IPS-NIHi7 (cell line): ENCODE measurements at regions not wholly inside any gene's neighbourhood (a gene's known extent, or its start where the extent isn't known, plus 50 kb on each side); places are given as distances from the start of the nearest gene placed in this dataset.
"Not testable (repeated sequence)": the region's sequence is repeated elsewhere in the genome, so short reads cannot be mapped to it uniquely, and the experiment has no call there.

ENCODE experiments used
- DNase-seq: peaks from one replicate; pipeline ENCODE4 v3.0.0; 2012; ENCODE audit warnings: mixed read lengths; ENCODE audit errors: extremely low spot score

- no peak for DNase-seq
Measured at GRCh38 chr17:54494721-54495715, 405.6 kb upstream of the TOM1L1 start.

- no peak for DNase-seq
Measured at GRCh38 chr17:54505404-54505803, 395.2 kb upstream of the TOM1L1 start.

- DNase-seq = no peak
Measured at GRCh38 chr17:54518706-54519105, 381.9 kb upstream of the TOM1L1 start.

- DNase-seq = no peak
Measured at GRCh38 chr17:54521137-54521536, 379.5 kb upstream of the TOM1L1 start.

- DNase-seq = no peak
Measured at GRCh38 chr17:54524501-54524900, 376.2 kb upstream of the TOM1L1 start.

- no peak for DNase-seq
Measured at GRCh38 chr17:54527941-54528340, 372.7 kb upstream of the TOM1L1 start.

- peak; percentile 22 for DNase-seq
Measured at GRCh38 chr17:54530398-54530797, 370.3 kb upstream of the TOM1L1 start.

GRCh38 chr17:54536306-54536705 lies 364.3 kb upstream of the TOM1L1 start:
- DNase-seq = no peak

GRCh38 chr17:54537656-54538055 lies 363.0 kb upstream of the TOM1L1 start:
- no peak for DNase-seq

GRCh38 chr17:54544249-54544648 lies 356.4 kb upstream of the TOM1L1 start:
- peak; percentile 47 for DNase-seq

- DNase-seq = no peak
Measured at GRCh38 chr17:54559883-54560282, 340.8 kb upstream of the TOM1L1 start.

- DNase-seq = no peak
Measured at GRCh38 chr17:54608634-54609155, 292.0 kb upstream of the TOM1L1 start.

- no peak for DNase-seq
Measured at GRCh38 chr17:54620399-54620978, 280.2 kb upstream of the TOM1L1 start.

- no peak for DNase-seq
Measured at GRCh38 chr17:54623746-54624145, 276.9 kb upstream of the TOM1L1 start.

- DNase-seq = peak; percentile 50
Measured at GRCh38 chr17:54626146-54626703, 274.4 kb upstream of the TOM1L1 start.

GRCh38 chr17:54639426-54639825 lies 261.2 kb upstream of the TOM1L1 start:
- DNase-seq = not testable (repeated sequence)

GRCh38 chr17:54662978-54663876 lies 237.4 kb upstream of the TOM1L1 start:
- peak; percentile 22 for DNase-seq

- no peak for DNase-seq
Measured at GRCh38 chr17:54666559-54666958, 234.1 kb upstream of the TOM1L1 start.

- DNase-seq = no peak
Measured at GRCh38 chr17:54678158-54678557, 222.5 kb upstream of the TOM1L1 start.

- no peak for DNase-seq
Measured at GRCh38 chr17:54680410-54680809, 220.2 kb upstream of the TOM1L1 start.

- DNase-seq = no peak
Measured at GRCh38 chr17:54694287-54694887, 206.3 kb upstream of the TOM1L1 start.
